MM.1S (cell line): ENCODE measurements at regions not wholly inside any gene's neighbourhood (a gene's known extent, or its start where the extent isn't known, plus 50 kb on each side); places are given as distances from the start of the nearest gene placed in this dataset.

Source experiments
- DNase-seq: peaks from one replicate; pipeline ENCODE4 v3.0.0-alpha.2; 2015
- H2AFZ ChIP-seq: fragments of 300-600 bp; sonication (generic); 2 replicates; pipeline ENCODE4 v1.6.0; 2016; ENCODE audit warnings: antibody characterized with exemption, low read length
- H3F3A ChIP-seq: fragments of 300-600 bp; sonication (generic); 2 replicates; pipeline ENCODE4 v1.6.1; 2016; ENCODE audit warnings: mild to moderate bottlenecking, antibody characterized with exemption, low read length, moderate library complexity, mixed read lengths; ENCODE audit not compliant: insufficient read depth
- H3K27ac ChIP-seq: fragments of 300-600 bp; sonication (generic); 2 replicates; pipeline ENCODE4 v1.5.1; 2016; ENCODE audit warnings: mild to moderate bottlenecking, low read length
- H3K27me3 ChIP-seq: fragments of 300-600 bp; sonication (generic); replicated peaks from 2 replicates; pipeline ENCODE4 v1.6.0; 2016; ENCODE audit warnings: low read length; ENCODE audit not compliant: insufficient read depth
- H3K36me3 ChIP-seq: fragments of 300-600 bp; sonication (generic); replicated peaks from 2 replicates; pipeline ENCODE4 v1.6.1; 2016; ENCODE audit warnings: mild to moderate bottlenecking, low read length, mixed read lengths; ENCODE audit not compliant: insufficient read depth
- H3K4me1 ChIP-seq: fragments of 300-600 bp; sonication (generic); 2 replicates; pipeline ENCODE4 v1.6.1; 2016; ENCODE audit warnings: low read length, mixed read lengths
- H3K4me2 ChIP-seq: fragments of 300-600 bp; sonication (generic); 2 replicates; pipeline ENCODE4 v1.6.0; 2016; ENCODE audit warnings: low read depth, low read length
- H3K4me3 ChIP-seq: fragments of 300-600 bp; sonication (generic); 2 replicates; pipeline ENCODE4 v1.5.1; 2016; ENCODE audit warnings: low read length, mixed read lengths
- H3K79me2 ChIP-seq: fragments of 300-600 bp; sonication (generic); 2 replicates; pipeline ENCODE4 v1.6.1; 2016; ENCODE audit warnings: mixed run types, low read length, mixed read lengths
- H3K9ac ChIP-seq: fragments of 300-600 bp; sonication (generic); 2 replicates; pipeline ENCODE4 v1.6.1; 2016; ENCODE audit warnings: low read length, mixed read lengths
- H3K9me2 ChIP-seq: fragments of 300-600 bp; sonication (generic); replicated peaks from 2 replicates; pipeline ENCODE4 v1.6.1; 2016; ENCODE audit warnings: mild to moderate bottlenecking, low read length, mixed read lengths; ENCODE audit not compliant: insufficient read depth
- H3K9me3 ChIP-seq: fragments of 300-600 bp; sonication (generic); replicated peaks from 2 replicates; pipeline ENCODE4 v1.6.1; 2016; ENCODE audit warnings: mild to moderate bottlenecking, low read length, mixed read lengths; ENCODE audit not compliant: insufficient read depth
- H4K20me1 ChIP-seq: fragments of 300-600 bp; sonication (generic); 2 replicates; pipeline ENCODE4 v1.6.1; 2016; ENCODE audit warnings: mild to moderate bottlenecking, low read length, moderate library complexity, mixed read lengths; ENCODE audit not compliant: insufficient read depth
- CTCF ChIP-seq: fragments of 300-600 bp; sonication (generic); IDR thresholded peaks from 2 replicates; pipeline ENCODE4 v1.5.1; 2016; ENCODE audit warnings: antibody characterized with exemption, low read length, mixed read lengths
- EZH2 ChIP-seq: fragments of 300-600 bp; sonication (generic); optimal IDR thresholded peaks from 2 replicates; pipeline ENCODE3; 2017; ENCODE audit warnings: low read depth, mild to moderate bottlenecking, antibody characterized with exemption, low read length, mixed read lengths
- EZH2phosphoT487 ChIP-seq: fragments of 300-600 bp; sonication (generic); IDR thresholded peaks from 2 replicates; pipeline ENCODE4 v1.6.1; 2018; ENCODE audit warnings: antibody characterized with exemption, low read length

- no peak for DNase-seq
Observed at GRCh38 chr18:30376515-30376914, 666.0 kb downstream of the DSC3 start.

GRCh38 chr18:30361864-30362540, 680.5 kb downstream of the DSC3 start:
- no peak for DNase-seq
- no peak overlapping the region for H3K9ac ChIP-seq
- H3K27ac ChIP-seq, result no peak overlapping the region
- H3F3A ChIP-seq, result no peaks in the 10 kb centered on the region
- H3K79me2 ChIP-seq, result no peaks in the 10 kb centered on the region
- H3K4me3 ChIP-seq, result no peak overlapping the region
- H3K27me3 ChIP-seq, result no peaks in the 10 kb centered on the region
- H3K36me3 ChIP-seq, result no peaks in the 10 kb centered on the region
- H3K4me2 ChIP-seq, result no peak overlapping the region
- H2AFZ ChIP-seq, result no peak overlapping the region
- H4K20me1 ChIP-seq, result no peaks in the 10 kb centered on the region
- H3K9me2 ChIP-seq, result no peaks in the 10 kb centered on the region
- H3K9me3 ChIP-seq, result no peaks in the 10 kb centered on the region
- no peak for TF ChIP-seq CTCF
- TF ChIP-seq EZH2phosphoT487, result no peak
- no peak for TF ChIP-seq EZH2
- H3K4me1 ChIP-seq, result no peaks in the 10 kb centered on the region

More at GRCh38 chr18:30376515-30376914, 666.0 kb downstream of the DSC3 start:
- no peaks in the 10 kb centered on the region for H3K36me3 ChIP-seq
- no peaks in the 10 kb centered on the region for H3F3A ChIP-seq
- no peak overlapping the region for H3K4me3 ChIP-seq
- no peaks in the 10 kb centered on the region for H3K9me2 ChIP-seq
- H3K27me3 ChIP-seq, result no peaks in the 10 kb centered on the region
- TF ChIP-seq EZH2phosphoT487 (no peak), EZH2 (no peak), CTCF (no peak)
- no peak overlapping the region for H3K9ac ChIP-seq
- no peaks in the 10 kb centered on the region for H3K4me1 ChIP-seq
- H3K27ac ChIP-seq, result no peak overlapping the region
- H3K4me2 ChIP-seq, result no peak overlapping the region
- H4K20me1 ChIP-seq, result no peaks in the 10 kb centered on the region
- H2AFZ ChIP-seq, result no peak overlapping the region
- H3K9me3 ChIP-seq, result no peaks in the 10 kb centered on the region
- H3K79me2 ChIP-seq, result no peaks in the 10 kb centered on the region

GRCh38 chr18:30359521-30359920, 683.0 kb downstream of the DSC3 start:
- Histone ChIP-seq H3K9ac (no peak overlapping the region), H3K9me2 (no peaks in the 10 kb centered on the region), H3F3A (no peaks in the 10 kb centered on the region), H3K36me3 (no peaks in the 10 kb centered on the region), H3K9me3 (no peaks in the 10 kb centered on the region), H3K4me2 (no peak overlapping the region), H3K27me3 (no peaks in the 10 kb centered on the region), H3K4me1 (no peaks in the 10 kb centered on the region), H3K4me3 (no peak overlapping the region), H4K20me1 (no peaks in the 10 kb centered on the region), H2AFZ (no peak overlapping the region), H3K27ac (no peak overlapping the region), H3K79me2 (no peaks in the 10 kb centered on the region)
- DNase-seq, result no peak
- no peak for TF ChIP-seq EZH2phosphoT487
- no peak for TF ChIP-seq CTCF
- no peak for TF ChIP-seq EZH2
